LNCaP clone FGC (cell line): ENCODE measurements at regions not wholly inside any gene's neighbourhood (a gene's known extent, or its start where the extent isn't known, plus 50 kb on each side); places are given as distances from the start of the nearest gene placed in this dataset.
"Not testable (repeated sequence)": the region's sequence is repeated elsewhere in the genome, so short reads cannot be mapped to it uniquely, and the experiment has no call there.

Experiments
- DNase-seq: peaks from one replicate; pipeline ENCODE4 v3.0.0-alpha.2; 2011; ENCODE audit warnings: low read depth
- H3K4me3 ChIP-seq: 2 replicates; pipeline ENCODE4 v1.5.1; 2011; ENCODE audit warnings: mild to moderate bottlenecking, low read depth, low read length, control low read depth
- CTCF ChIP-seq: IDR thresholded peaks from 2 replicates; pipeline ENCODE4 v1.5.1; 2012; ENCODE audit warnings: mild to moderate bottlenecking; ENCODE audit not compliant: control insufficient read depth, insufficient read depth; ENCODE audit errors: extremely low read depth

GRCh38 chr16:27639561-27640276 lies 89.8 kb downstream of the KATNIP start:
- no peak for DNase-seq
- H3K4me3 ChIP-seq = no peak overlapping the region
- peak; percentile 80 for TF ChIP-seq CTCF

GRCh38 chr16:27640277-27640600 lies 90.3 kb downstream of the KATNIP start:
- no peak for TF ChIP-seq CTCF

GRCh38 chr16:27641260-27641659 lies 91.3 kb downstream of the KATNIP start:
- no peak for TF ChIP-seq CTCF
- no peak overlapping the region for H3K4me3 ChIP-seq
- no peak for DNase-seq

More at GRCh38 chr16:27640277-27640600, 90.3 kb downstream of the KATNIP start:
- no peak for DNase-seq
- no peak overlapping the region for H3K4me3 ChIP-seq

DNA sequence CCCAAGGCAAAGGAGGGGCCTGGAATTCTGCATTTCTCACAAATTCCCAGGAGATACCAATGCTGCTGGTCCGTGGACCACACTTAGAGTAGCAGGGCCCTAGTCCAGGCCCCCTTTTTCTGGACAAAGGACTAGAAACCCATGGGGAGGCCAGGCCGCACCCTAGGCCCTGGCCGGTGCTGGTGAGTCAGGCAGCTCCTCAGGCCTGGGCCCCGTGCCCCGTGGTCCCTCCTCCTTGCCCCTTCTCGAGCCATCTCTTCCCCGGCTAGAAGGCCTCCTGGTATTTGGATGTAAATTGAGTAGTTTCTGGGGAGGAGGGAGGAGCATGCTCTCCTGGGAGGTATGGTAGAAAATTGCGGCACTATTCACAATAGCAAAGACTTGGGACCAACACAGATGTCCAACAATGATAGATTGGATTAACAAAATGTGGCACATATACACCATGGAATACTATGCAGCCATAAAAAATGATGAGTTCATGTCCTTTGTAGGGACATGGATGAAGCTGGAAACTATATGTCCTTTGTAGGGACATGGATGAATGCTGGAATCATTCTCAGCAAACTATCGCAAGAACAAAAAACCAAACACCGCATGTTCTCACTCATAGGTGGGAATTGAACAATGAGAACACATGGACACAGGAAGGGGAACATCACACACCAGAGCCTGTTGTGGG lies 91.9 kb downstream of the KATNIP start:
- not testable (repeated sequence) for H3K4me3 ChIP-seq, DNase-seq

DNA sequence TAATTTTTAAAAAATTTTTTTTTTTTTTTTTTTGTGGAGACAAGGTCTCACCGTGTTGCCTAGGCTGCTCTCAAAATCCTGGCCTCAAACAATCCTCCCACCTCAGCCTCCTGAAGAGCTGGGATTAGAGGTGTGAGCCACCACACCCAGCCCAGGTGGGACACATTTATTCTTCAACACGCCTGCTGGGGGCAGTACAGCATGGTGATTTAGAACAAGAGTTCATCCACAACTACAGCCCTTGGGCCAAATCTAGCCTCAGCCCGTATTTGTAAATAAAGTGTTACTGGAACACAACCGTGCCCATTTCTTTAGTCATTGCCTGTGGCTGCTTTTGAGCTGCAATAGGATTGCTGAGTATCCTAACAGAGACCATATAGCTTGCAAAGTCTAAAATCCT lies 92.8 kb downstream of the KATNIP start:
- TF ChIP-seq CTCF = peak; percentile 11; the same call in 1 of the 2 replicates
- no peak for DNase-seq
- H3K4me3 ChIP-seq = no peak overlapping the region

- no peak for TF ChIP-seq CTCF
- DNase-seq = no peak
- H3K4me3 ChIP-seq = no peak overlapping the region
Observed at GRCh38 chr16:27644165-27644564, 94.2 kb downstream of the KATNIP start.

DNA sequence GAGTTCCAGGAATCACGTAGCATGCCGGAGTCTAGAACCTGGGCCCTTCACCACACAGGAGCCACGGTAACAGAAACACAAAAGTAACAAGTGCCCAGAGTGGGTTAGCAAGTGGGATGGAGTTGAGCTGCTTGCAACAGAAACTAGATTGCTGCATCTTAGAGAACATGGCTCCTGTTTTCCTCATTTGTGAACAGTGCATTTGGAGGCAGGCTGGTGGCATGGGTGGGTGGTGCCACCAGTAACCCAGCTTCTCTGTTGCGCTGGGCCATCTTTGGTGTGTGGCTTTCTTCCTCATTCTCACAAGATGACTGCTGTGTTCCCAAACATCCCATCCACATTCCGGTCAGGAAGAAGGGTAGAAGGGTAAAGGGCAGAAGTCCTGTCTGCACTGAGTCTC lies 95.5 kb downstream of the KATNIP start:
- H3K4me3 ChIP-seq = no peak overlapping the region
- no peak for TF ChIP-seq CTCF
- DNase-seq = no peak
